ENCODE measurements at regions not wholly inside any gene's neighbourhood (a gene's known extent, or its start where the extent isn't known, plus 50 kb on each side); places are given as distances from the start of the nearest gene placed in this dataset.

DNA sequence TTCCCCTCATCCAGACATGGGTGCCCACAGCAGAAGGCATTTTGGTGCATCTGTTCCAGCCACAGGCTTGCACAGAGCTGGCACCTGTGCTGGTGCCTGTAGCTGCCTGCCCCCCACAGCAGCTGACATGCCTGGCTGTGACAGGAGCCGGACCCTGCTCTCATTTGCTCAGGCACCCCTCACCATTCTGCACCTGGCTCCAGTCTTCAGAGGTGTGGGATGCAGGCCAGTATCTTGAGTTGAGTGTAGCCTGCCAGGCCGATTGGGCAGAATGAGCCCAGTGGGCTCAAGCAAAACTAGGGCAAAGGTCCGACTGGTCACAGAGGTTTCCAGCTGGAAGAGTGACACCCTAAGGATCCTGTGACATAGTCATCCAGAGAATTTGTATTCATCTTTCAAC is 887.7 kb downstream of the CDH11 start:
- DNase-seq (ENCODE audit: low read depth), result no peak
- TF ChIP-seq, protein P1, sequence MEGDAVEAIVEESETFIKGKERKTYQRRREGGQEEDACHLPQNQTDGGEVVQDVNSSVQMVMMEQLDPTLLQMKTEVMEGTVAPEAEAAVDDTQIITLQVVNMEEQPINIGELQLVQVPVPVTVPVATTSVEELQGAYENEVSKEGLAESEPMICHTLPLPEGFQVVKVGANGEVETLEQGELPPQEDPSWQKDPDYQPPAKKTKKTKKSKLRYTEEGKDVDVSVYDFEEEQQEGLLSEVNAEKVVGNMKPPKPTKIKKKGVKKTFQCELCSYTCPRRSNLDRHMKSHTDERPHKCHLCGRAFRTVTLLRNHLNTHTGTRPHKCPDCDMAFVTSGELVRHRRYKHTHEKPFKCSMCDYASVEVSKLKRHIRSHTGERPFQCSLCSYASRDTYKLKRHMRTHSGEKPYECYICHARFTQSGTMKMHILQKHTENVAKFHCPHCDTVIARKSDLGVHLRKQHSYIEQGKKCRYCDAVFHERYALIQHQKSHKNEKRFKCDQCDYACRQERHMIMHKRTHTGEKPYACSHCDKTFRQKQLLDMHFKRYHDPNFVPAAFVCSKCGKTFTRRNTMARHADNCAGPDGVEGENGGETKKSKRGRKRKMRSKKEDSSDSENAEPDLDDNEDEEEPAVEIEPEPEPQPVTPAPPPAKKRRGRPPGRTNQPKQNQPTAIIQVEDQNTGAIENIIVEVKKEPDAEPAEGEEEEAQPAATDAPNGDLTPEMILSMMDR (IDR thresholded peaks at IDR 0.05; ENCODE audit: low read depth, low read length, missing control alignments), result no peak
- no peak overlapping the region for H3K4me3 ChIP-seq (ENCODE audit: low read depth, low read length)

DNA sequence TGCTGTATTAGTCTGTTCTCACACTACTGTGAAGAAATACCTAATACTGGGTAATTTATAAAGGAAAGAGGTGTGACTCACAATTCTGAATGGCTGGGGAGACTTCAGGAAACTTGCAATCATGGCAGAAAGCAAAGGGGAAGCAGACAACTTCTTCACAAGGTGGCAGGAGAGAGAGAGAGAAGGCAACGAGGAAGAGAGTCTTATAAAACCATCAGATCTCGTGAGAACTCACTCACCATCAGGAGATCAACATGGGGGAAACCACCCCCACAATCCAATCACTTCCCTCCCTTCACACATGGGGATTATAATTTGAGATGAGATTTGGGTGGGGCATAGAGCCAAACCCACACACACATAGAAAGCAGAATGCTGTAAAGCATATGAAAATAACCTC is 896.2 kb downstream of the CDH11 start:
- TF ChIP-seq, protein P1 (IDR thresholded peaks at IDR 0.05; ENCODE audit: low read depth, low read length, missing control alignments), result no peak
- H3K4me3 ChIP-seq (ENCODE audit: low read depth, low read length), result no peak overlapping the region
- DNase-seq (ENCODE audit: low read depth), result no peak

DNA sequence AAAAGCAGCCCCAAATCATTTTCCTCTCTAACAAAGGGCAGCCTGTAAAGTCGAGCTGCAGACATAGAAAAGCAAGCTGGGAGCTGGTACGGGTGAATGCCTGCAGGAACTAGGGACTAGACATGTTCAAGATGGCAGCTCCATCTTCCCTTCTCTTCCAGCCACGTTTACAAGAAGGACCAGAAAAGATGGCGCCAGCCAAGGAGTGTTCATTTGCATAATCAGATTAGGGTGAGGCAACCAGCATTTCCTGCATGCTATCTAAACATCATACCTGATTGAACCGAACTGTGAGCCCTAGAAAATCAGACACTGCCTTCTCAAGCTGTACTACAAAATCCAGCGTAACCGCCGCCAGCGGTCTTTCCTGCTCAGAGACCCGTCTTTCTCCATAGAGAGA is 896.8 kb downstream of the CDH11 start:
- TF ChIP-seq, protein P1 (IDR thresholded peaks at IDR 0.05; ENCODE audit: low read depth, low read length, missing control alignments), result no peak
- no peak for DNase-seq (ENCODE audit: low read depth)
- H3K4me3 ChIP-seq (ENCODE audit: low read depth, low read length), result no peak overlapping the region

DNA sequence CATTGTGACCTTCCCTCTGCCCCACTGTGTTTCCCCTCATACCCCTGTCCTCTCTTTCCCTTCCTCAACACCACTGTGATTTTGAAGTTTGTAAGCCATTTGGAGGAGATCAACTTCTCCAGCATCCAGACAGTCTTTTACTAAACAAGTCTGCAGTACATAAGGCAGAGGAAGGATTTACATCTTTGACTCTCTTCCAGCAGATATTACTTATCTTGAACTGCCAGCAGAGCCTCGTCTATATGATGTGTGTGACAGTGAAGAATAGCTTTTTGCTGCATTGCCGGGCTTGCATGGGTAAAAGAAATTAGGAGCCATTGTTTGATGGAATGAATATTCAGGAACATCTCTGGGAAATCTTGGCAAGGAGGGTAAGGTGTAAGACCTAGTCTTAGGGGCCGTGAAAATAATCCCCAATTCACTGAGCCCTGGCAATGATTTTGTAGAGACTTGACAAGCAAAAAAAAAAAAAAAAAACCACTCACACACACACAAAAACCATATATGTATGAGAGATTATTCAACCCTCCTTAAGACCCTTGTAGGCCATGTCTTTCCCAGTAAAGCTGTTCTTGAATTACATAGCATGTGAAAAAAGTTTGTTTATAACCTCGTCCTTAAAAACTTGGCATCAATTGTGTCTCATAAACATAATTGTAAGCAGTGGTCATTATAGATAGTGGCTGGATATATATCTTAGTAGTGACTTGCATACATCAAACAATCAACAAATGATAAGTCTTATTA is 903.9 kb downstream of the CDH11 start:
- TF ChIP-seq, protein P1 (IDR thresholded peaks at IDR 0.05; ENCODE audit: low read depth, low read length, missing control alignments), result no peak
- no peak overlapping the region for H3K4me3 ChIP-seq (ENCODE audit: low read depth, low read length)
- no peak for DNase-seq (ENCODE audit: low read depth)

DNA sequence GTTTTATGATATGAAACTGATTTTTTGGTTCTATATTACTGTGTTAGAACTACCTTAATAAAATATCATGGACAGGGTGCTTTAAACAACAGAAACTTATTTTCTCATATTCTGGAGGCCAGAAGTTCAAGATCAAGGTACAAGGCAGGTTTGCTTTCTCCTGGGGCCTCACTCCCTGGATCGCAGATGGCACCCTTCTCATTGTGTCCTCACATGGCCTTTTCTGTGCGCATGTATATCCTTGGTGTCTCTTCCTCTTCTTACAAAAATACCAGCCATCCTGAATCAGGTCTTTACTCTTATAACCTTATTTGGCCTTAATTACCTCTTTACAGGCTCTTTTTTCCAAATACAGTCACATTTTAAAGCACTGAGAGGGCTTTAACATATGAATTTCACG is 906.1 kb downstream of the CDH11 start:
- no peak for DNase-seq (ENCODE audit: low read depth)
- TF ChIP-seq, protein P1 (IDR thresholded peaks at IDR 0.05; ENCODE audit: low read depth, low read length, missing control alignments), result no peak
- no peak overlapping the region for H3K4me3 ChIP-seq (ENCODE audit: low read depth, low read length)

DNA sequence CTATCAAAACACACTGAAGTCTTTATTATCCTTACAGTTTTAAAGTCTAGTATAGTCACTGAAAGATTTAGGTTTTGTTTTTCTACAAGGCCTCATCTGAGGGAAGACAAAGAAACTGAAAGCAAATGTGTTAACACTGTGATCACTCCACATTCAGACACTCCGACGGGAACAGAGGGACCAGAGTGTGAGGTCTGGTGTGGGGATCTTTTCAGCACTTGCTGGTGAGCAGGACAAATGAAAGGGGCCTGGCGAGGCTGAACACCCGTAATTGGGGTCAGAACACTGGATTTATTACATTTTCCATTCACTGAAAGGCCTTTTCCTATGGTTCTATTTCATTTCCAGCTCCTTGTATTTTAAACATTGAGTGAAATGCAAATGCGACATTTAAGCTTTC is 910.5 kb downstream of the CDH11 start:
- TF ChIP-seq, protein P1 (IDR thresholded peaks at IDR 0.05; ENCODE audit: low read depth, low read length, missing control alignments), result no peak
- no peak for DNase-seq (ENCODE audit: low read depth)
- no peak overlapping the region for H3K4me3 ChIP-seq (ENCODE audit: low read depth, low read length)

DNA sequence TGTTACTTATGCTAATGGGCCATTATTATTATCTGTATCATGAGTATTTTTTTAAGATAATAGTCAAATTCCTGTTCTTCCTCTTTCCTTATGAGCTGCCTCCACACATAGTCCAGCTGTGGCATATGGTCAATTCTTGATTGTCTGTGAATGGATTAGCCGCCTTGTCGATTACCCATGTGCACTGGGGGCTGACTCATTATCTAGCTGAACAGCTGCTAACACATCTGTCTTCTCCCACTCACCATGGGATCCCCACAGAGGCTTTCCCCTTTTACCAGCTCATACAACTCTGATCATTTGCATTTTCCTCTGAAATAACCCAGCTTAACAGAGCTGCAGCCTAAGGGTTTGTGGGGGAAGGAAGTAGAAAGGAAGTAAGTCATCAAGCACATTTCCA is 915.0 kb downstream of the CDH11 start:
- no peak for DNase-seq (ENCODE audit: low read depth)
- TF ChIP-seq, protein P1 (IDR thresholded peaks at IDR 0.05; ENCODE audit: low read depth, low read length, missing control alignments), result no peak
- no peak overlapping the region for H3K4me3 ChIP-seq (ENCODE audit: low read depth, low read length)

All from GM12864 (cell line).